NCI-H1694 treated with DMSO at 0.1 percent for 48 hours (cell line): ENCODE measurements at regions not wholly inside any gene's neighbourhood (a gene's known extent, or its start where the extent isn't known, plus 50 kb on each side); places are given as distances from the start of the nearest gene placed in this dataset.
"Not testable (repeated sequence)": the region's sequence is repeated elsewhere in the genome, so short reads cannot be mapped to it uniquely, and the experiment has no call there.

Experiments
- DNase-seq: peaks from one replicate; lab custom pipeline; 2025; lab: John Stamatoyannopoulos, UW

DNA sequence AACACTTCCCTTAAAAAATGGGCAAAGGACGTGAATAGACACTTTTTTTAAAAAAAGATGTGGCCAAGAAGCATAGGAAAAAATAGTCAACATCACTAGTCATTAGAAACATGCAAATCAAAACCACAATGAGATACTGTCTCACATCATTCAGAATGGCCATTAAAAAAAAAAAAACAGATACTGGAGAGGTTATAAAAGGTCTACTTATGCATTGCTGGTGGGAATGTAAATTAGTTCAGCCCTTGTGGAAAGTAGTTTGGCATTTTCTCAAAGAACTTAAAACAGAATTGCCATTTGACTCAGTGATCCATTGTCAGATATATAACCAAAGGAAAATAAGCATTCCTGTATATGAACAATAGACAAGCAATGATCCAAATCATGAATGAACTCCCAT, 352.8 kb upstream of the EPHA5 start:
- DNase-seq = no peak

DNA sequence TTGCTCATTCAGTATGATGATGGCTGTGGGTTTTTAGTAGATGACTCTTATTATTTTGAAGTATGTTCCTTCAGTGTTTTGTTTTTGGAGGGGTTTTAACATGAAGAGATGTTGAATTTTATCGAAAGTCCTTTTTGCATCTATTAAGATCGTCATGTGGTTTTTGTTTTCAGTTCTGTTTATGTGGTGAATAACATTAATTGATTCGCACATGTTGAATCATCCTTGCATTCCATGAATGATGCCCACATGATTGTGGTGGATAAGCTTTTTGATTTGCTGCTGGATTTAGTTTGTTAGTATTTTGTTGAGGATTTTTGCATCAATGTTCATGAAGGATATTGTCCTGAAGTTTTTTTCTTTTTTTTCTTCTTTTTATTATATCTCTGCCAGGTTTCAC, 347.4 kb upstream of the EPHA5 start:
- no peak for DNase-seq

DNA sequence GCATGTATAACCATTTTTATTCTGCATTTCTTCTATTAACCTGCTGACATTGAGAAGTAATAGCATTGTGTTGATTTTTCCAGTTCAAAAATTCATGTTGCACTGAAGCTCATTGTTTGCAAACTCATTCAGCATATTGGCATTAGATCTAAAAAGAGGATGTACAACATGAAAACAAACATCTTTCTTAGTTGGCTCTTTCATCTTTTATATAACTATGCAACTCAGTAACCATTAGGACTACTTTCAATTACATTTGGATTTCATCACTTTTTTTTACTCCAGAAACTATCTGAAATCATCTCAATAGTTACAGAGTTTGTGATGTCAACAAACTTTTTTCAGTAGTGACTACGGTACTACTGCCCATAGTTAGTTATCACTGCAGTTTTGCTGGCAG, 346.0 kb upstream of the EPHA5 start:
- no peak for DNase-seq

- DNase-seq = no peak
Observed at GRCh38 chr4:66014146-66014765, 344.0 kb upstream of the EPHA5 start.

DNA sequence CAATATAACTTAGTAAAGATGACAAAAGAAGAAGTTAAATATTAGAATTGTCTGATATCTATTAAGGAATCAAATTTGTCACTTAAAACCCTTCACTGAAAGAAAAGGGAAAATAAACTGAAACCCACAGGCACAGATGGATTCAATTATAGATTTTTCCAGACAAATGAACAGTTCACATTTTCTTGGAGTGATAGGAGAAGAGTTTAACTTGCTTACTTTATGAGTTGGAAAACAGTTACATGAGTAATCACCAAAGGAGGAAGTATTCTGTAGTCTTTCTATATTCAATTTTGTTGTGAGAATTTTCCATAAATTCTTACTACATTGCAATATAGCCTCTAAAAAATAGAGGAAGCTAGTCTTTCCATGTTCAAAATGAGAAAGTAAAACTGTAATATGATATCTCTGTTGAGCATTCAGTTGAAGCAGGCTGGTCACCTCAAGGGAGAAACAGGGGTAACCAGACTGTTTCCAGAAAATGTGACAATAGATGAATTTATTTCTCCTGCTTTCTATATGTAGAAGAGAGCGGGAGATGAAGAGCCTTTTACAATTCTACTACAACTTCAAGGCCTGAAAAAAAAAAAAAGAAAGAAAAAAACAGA, 330.3 kb upstream of the EPHA5 start:
- DNase-seq = peak; percentile 1

DNA sequence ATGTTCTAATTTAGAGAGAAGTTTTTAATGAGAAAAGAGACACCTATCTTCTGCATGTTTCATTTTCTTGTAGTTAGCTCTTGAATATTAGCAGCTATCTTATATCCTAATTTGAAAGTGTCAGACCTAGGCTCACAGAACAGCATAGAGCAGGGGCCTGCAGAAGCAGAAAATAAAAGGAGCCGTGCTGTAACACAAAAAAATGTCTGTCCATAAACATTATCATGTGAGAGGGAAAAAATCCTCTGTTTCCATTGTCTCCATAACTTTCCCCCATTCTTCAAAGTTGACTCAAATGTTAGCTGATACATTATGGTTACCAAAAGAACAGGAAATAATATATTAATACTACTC, 329.2 kb upstream of the EPHA5 start:
- DNase-seq = no peak

GRCh38 chr4:65998807-65999517, 328.7 kb upstream of the EPHA5 start:
- DNase-seq = not testable (repeated sequence)

DNA sequence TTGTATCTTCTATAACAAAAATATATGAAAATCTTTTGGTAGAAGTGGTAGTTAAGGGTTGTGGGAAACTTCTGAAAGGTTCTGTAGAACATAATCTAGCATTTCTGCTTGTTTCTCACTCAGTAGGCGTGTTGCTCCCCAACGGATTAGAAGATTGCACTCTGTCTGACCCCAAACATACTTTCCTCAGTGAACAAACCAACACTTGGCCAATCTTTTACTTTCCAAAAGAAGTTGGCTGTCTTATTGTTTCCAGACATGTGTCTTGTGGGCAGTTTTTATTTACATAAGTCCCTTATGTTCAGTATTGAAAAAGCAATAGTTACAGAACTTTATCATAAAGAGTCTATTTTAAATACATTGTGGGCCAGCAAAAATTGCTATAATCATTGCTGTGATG, 312.8 kb upstream of the EPHA5 start:
- DNase-seq = no peak

DNA sequence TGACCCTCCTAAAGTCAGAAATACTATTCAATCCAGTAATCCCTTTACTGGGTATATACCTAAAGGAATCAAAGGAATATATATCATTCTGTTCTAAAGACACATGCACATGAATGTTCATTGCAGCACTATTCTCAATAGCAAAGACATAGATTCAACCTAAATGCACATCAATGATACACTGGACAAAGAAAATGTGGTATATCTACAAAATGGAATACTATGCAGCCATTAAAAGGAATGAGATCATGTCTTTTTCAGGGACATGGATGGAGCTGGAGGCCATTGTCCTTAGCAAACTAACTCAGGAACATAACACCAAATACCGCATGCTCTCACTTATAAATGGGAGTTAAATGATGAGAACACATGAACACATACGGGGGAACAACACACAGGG, 306.0 kb upstream of the EPHA5 start:
- DNase-seq = no peak

DNA sequence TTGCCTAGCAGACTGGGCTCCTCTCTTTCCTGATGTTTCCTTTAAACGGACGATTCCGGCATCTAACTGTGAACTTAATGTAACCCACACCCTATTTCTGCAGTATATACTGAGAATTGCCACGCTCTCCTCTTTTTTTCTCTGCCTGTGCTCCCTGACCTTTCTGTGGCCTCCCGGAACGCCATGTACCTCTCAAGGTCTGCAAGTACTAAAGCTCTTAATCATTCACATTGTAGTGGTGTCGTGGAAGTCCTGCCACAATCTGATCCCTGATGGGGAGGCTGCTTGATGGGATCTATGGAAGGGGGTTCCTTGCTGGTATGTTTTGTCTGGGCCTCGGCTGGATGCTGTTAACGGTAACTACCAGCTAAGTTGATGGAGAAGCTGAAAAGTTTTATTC, 302.9 kb upstream of the EPHA5 start:
- DNase-seq = no peak

GRCh38 chr4:65971686-65972085, 301.4 kb upstream of the EPHA5 start:
- no peak for DNase-seq

- DNase-seq = peak; percentile 14
Observed at GRCh38 chr4:65968831-65969558, 298.7 kb upstream of the EPHA5 start.

DNA sequence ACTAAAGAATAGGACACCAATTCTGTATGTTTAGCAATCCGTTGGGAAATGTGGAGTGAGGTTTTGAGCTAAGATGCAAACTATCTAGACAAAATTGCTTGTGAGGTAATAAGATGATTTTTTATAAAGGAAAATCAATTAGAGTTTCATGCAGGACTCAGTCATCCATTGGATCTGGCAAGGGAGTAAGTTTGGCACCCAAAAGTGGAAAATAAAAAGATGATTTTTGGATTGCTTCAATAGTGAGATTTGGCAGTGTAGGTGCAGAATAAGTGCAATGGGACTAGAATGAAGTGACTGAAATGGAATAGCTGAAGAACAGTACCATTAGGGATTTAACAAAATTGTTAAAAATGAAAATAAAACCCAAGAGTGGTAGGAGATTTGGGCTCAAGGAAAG, 290.5 kb upstream of the EPHA5 start:
- no peak for DNase-seq

DNA sequence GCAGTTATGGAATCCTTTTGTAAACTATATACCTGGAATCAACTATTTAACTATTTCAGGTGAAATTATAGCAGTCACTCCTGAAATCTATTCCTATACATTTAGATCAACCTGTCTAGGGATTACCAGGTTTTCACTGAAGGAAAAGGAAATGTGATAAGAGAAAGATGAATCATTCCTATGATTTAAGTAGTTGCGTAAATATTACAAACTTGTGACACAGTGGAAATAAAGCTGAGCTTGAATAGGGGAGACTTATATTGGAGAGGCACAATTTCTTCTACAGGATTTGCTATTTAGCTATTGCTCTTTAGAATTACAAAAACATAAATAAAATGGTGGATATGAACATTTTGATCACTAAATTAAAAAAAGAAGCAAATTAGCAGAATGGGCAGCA, 284.1 kb upstream of the EPHA5 start:
- no peak for DNase-seq

DNA sequence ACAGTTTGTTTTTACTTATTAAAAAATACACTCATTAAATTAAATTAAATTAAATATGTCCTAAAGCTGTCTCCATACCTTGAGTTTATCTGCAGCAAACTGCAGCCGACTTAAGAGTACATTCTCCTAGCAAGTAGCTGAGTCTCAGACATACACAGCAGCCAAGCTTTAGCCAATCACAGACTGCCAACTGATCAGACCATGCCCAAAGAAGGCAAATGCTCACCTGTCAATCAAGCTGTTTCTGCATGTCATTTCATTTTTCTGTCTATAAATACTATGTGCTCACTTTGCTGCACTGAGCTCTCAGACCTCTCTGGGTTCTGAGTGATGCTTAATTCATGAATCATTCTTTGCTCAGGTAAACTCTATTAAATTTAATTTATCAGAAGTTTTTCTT, 280.9 kb upstream of the EPHA5 start:
- DNase-seq = no peak

DNA sequence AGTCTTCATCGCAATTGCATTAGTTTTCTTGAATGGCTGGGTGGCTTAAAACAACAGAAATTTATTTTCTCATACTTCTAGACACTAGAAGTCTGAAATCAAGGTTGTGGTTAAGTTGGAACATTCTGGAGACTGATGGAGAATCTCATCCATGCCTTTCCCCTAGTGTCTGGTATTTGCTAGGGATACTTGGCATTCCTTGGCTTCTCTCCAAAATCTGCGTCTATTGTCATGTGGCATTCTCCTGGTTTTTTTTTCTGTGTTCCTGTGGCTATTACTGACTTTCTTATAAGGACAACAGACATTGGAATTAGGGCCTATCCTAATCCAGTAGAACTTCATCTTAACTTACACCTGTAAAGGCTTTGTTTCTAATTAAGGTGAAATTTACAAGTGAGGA, 272.8 kb upstream of the EPHA5 start:
- no peak for DNase-seq

DNA sequence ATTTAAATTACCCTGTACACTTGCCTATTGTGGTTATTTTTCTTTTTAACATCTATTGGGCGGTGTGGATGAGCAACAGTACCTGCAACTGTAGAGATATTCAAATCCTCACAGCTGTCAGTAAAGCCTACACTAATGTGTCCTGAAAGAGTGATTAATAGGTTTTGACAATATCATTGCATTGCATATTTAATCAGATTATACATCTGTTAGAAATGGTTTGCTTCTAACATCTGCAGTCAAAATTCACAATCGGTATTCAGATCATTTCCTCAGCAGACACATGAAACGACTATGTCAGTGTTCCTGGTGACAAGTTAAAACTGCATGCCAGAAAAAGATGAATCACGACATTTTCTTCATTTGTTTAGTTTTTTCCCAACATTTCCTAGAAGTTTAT, 254.6 kb upstream of the EPHA5 start:
- DNase-seq = no peak

DNA sequence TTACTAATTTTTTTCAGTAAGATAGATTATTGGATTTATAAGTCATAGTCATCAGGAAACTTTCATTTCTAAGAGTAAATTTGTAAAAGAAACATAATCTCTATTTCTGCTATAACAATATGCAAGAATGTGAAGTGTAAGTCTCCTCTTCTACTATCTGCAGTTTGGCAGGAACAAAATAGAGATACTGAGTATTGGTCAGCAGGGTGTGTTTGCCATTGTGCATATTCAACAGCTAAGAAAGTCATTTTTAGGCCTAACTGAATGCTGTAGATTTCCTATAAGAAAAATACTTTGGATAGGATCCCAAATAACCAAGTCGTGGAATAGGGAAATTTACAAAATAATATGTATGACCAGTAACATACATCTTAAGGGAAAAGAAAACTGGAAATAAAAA, 253.3 kb upstream of the EPHA5 start:
- no peak for DNase-seq

GRCh38 chr4:65921180-65921579, 250.9 kb upstream of the EPHA5 start:
- no peak for DNase-seq

DNA sequence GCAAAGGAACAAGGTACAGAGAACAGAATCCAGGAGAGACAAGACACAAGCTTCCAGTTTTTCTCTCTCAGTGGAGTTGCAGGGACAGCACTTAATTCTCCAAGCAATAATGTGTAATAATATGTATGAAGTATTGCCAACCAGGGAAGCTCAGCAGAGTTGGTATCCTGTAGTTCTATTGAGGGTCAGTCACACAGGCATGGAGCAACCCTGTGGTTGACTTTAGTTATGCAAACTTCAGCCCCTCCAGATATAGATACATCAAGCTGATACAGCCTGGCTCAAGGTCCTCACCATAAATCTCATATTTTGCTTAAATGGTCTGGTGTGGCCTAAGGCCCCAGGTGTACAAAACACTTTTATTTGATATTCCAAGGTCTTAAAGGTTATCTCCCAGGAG, 248.6 kb upstream of the EPHA5 start:
- no peak for DNase-seq

DNA sequence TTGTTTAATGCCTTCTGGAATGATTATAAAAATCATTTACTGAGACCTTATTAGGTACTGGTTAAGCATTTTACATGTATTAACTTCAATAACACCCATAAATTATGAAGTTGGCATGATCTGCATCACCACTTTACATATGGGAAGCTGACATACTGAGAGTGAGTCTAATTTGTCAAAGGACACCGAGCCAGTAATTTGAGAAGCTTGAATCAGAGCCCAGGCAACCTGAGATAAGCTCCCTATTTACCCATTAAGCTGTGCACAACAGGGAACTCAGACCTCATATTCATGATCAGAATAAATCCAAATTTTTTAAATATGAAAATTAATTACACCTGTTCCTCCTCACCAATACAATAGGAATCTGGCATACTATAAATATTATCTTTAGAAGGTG, 247.9 kb upstream of the EPHA5 start:
- peak; percentile 49 for DNase-seq

GRCh38 chr4:65917486-65917885, 247.2 kb upstream of the EPHA5 start:
- DNase-seq = no peak

GRCh38 chr4:65911720-65912119, 241.4 kb upstream of the EPHA5 start:
- DNase-seq = no peak
